H9 (cell line): ENCODE measurements at regions not wholly inside any gene's neighbourhood (a gene's known extent, or its start where the extent isn't known, plus 50 kb on each side); places are given as distances from the start of the nearest gene placed in this dataset.

Source experiments
- DNase-seq: peaks from one replicate; pipeline ENCODE4 v3.0.0-alpha.2; 2017
- H2AFZ ChIP-seq: one replicate; pipeline ENCODE4 v1.6.1; 2013; ENCODE audit warnings: mild to moderate bottlenecking, low read length, control low read depth, moderate library complexity
- H2AK5ac ChIP-seq: 2 replicates; pipeline ENCODE4 v1.6.1; 2013; ENCODE audit warnings: low read length, control low read depth, mixed read lengths; ENCODE audit not compliant: insufficient read length
- H2BK120ac ChIP-seq: one replicate; pipeline ENCODE4 v1.6.1; 2013; ENCODE audit warnings: low read depth, mild to moderate bottlenecking, low read length, control low read depth, inconsistent platforms; ENCODE audit not compliant: poor library complexity, severe bottlenecking
- H2BK12ac ChIP-seq: 2 replicates; pipeline ENCODE4 v1.6.1; 2013; ENCODE audit warnings: low read length, control low read depth, mixed read lengths, low read depth; ENCODE audit not compliant: insufficient read length
- H2BK15ac ChIP-seq: 2 replicates; pipeline ENCODE4 v1.6.1; 2013; ENCODE audit warnings: low read depth, low read length, control low read depth
- H2BK20ac ChIP-seq: one replicate; pipeline ENCODE4 v1.6.1; 2013; ENCODE audit warnings: low read depth, mild to moderate bottlenecking, low read length, control low read depth, inconsistent platforms; ENCODE audit not compliant: poor library complexity, severe bottlenecking
- H2BK5ac ChIP-seq: 2 replicates; pipeline ENCODE4 v1.6.1; 2013; ENCODE audit warnings: low read length, control low read depth, mixed read lengths; ENCODE audit not compliant: insufficient read length
- H3K14ac ChIP-seq: 2 replicates; pipeline ENCODE4 v1.6.1; 2013; ENCODE audit warnings: low read length, control low read depth; ENCODE audit not compliant: insufficient read depth
- H3K18ac ChIP-seq: 2 replicates; pipeline ENCODE4 v1.6.1; 2013; ENCODE audit warnings: low read depth, mild to moderate bottlenecking, mixed read lengths, low read length, control low read depth; ENCODE audit not compliant: insufficient read length
- H3K23ac ChIP-seq: 2 replicates; pipeline ENCODE4 v1.6.1; 2013; ENCODE audit warnings: low read length, control low read depth, mixed read lengths, low read depth; ENCODE audit not compliant: insufficient read length
- H3K23me2 ChIP-seq: 2 replicates; pipeline ENCODE4 v1.6.1; 2013; ENCODE audit warnings: low read depth, mild to moderate bottlenecking, mixed read lengths, low read length, control low read depth; ENCODE audit not compliant: insufficient read length, poor library complexity, severe bottlenecking
- H3K27ac ChIP-seq: 2 replicates; pipeline ENCODE4 v1.5.1; 2013; ENCODE audit warnings: low read length, control low read depth, mixed read lengths, low read depth; ENCODE audit not compliant: insufficient read length
- H3K27me3 ChIP-seq: 2 replicates; pipeline ENCODE4 v1.6.1; 2013; ENCODE audit warnings: low read length, control low read depth, inconsistent platforms; ENCODE audit not compliant: insufficient read depth
- H3K4ac ChIP-seq: 2 replicates; pipeline ENCODE4 v1.6.1; 2013; ENCODE audit warnings: low read depth, mild to moderate bottlenecking, control low read depth, inconsistent platforms, low read length, moderate library complexity
- H3K4me1 ChIP-seq: 2 replicates; pipeline ENCODE4 v1.6.1; 2013; ENCODE audit warnings: low read length, control low read depth, inconsistent platforms; ENCODE audit not compliant: insufficient read depth
- H3K4me2 ChIP-seq: 2 replicates; pipeline ENCODE4 v1.6.1; 2013; ENCODE audit warnings: low read length, control low read depth, mixed read lengths; ENCODE audit not compliant: insufficient read length, insufficient read depth
- H3K56ac ChIP-seq: 2 replicates; pipeline ENCODE4 v1.6.1; 2013; ENCODE audit warnings: low read depth, mild to moderate bottlenecking, mixed read lengths, low read length, control low read depth; ENCODE audit not compliant: insufficient read length
- H3K79me1 ChIP-seq: 2 replicates; pipeline ENCODE4 v1.6.1; 2013; ENCODE audit warnings: low read depth, mild to moderate bottlenecking, moderate library complexity, low read length, control low read depth, inconsistent platforms; ENCODE audit not compliant: insufficient read depth, poor library complexity, severe bottlenecking
- H3K79me2 ChIP-seq: 2 replicates; pipeline ENCODE4 v1.6.1; 2013; ENCODE audit warnings: low read length, control low read depth, inconsistent platforms; ENCODE audit not compliant: insufficient read depth
- H3K9ac ChIP-seq: 2 replicates; pipeline ENCODE4 v1.6.1; 2013; ENCODE audit warnings: low read length, control low read depth, mixed read lengths; ENCODE audit not compliant: insufficient read length; ENCODE audit errors: extremely low read depth
- H3K9me3 ChIP-seq: one replicate; pipeline ENCODE4 v1.6.1; 2013; ENCODE audit warnings: low read depth, low read length, inconsistent platforms; ENCODE audit not compliant: control insufficient read depth
- H3T11ph ChIP-seq: one replicate; pipeline ENCODE4 v1.6.1; 2013; ENCODE audit warnings: mild to moderate bottlenecking, low read length, control low read depth, inconsistent platforms
- H4K20me1 ChIP-seq: one replicate; pipeline ENCODE4 v1.6.1; 2013; ENCODE audit not compliant: control insufficient read depth, insufficient read length, insufficient read depth
- H4K5ac ChIP-seq: 2 replicates; pipeline ENCODE4 v1.6.1; 2013; ENCODE audit warnings: low read depth, mild to moderate bottlenecking, mixed read lengths, low read length, control low read depth; ENCODE audit not compliant: insufficient read length
- H4K8ac ChIP-seq: replicated peaks from 2 replicates; pipeline ENCODE4 v1.6.1; 2013; ENCODE audit warnings: low read length, control low read depth, mixed read lengths, low read depth; ENCODE audit not compliant: insufficient read length
- H4K91ac ChIP-seq: 2 replicates; pipeline ENCODE4 v1.6.1; 2013; ENCODE audit warnings: low read depth, mild to moderate bottlenecking, moderate library complexity, mixed read lengths, low read length, control low read depth; ENCODE audit not compliant: insufficient read length
- H3K27ac Mint-ChIP-seq, 3 experiments: 2 replicates in 2 of 3; 3 replicates in 1 of 3; pipeline ENCODE4 v1.8.0; 2020 to 2021; ENCODE audit warnings: mixed read lengths in 3 of 3, mild to moderate bottlenecking in 1 of 3, moderate library complexity in 1 of 3
- H3K27me3 Mint-ChIP-seq: 2 replicates; pipeline ENCODE4 v1.8.0; 2021; ENCODE audit warnings: low read depth, mild to moderate bottlenecking, moderate library complexity, mixed read lengths
- H3K36me3 Mint-ChIP-seq, 3 experiments: 2 replicates in 2 of 3; 3 replicates in 1 of 3; pipeline ENCODE4 v1.8.0; 2020 to 2021; ENCODE audit warnings: low read depth in 3 of 3, mixed read lengths in 3 of 3; ENCODE audit not compliant: insufficient read depth in 1 of 3
- H3K4me1 Mint-ChIP-seq, 2 experiments: 2 replicates each; pipeline ENCODE4 v1.8.0; 2020; ENCODE audit warnings: mixed read lengths in 2 of 2
- H3K4me3 Mint-ChIP-seq, 2 experiments: 2 replicates in 1 of 2; 3 replicates in 1 of 2; pipeline ENCODE4 v1.8.0; 2020 to 2021; ENCODE audit warnings: mild to moderate bottlenecking in 2 of 2, mixed read lengths in 2 of 2, moderate library complexity in 1 of 2
- H3K9me3 Mint-ChIP-seq, 2 experiments: 2 replicates in 1 of 2; 3 replicates in 1 of 2; pipeline ENCODE4 v1.8.0; 2020; ENCODE audit warnings: mild to moderate bottlenecking in 2 of 2, mixed read lengths in 2 of 2, moderate library complexity in 1 of 2
- CTCF ChIP-seq: fragments of 200-600 bp; sonication (generic); conservative IDR thresholded peaks from 3 replicates; pipeline ENCODE4 v1.8.0; 2021; ENCODE audit warnings: antibody characterized with exemption, mild to moderate bottlenecking
- WGBS: extraction: QIAGEN DNeasy Blood & Tissue Kit; methylation state at CpG from one replicate; pipeline ENCODE4 v1.1.7; 2013; ENCODE audit warnings: missing lambda C conversion rate, low lambda C conversion rate, mixed read lengths; ENCODE audit not compliant: insufficient read length; ENCODE audit errors: extremely low coverage; 5-methylcytosine and 5-hydroxymethylcytosine counted together

- Mint-ChIP-seq H3K9me3 (peaks cover 0 to 3% of the 10 kb centered on the region in 2 experiments; a peak in 1 of 5 replicates), H3K27ac (no peak overlapping the region), H3K4me3 (no peak overlapping the region), H3K27me3 (no peaks in the 10 kb centered on the region), H3K36me3 (no peaks in the 10 kb centered on the region), H3K4me1 (no peaks in the 10 kb centered on the region)
- Histone ChIP-seq H4K91ac (no peak overlapping the region), H2BK120ac (no peak overlapping the region), H3K9me3 (no peaks in the 10 kb centered on the region), H4K5ac (no peak overlapping the region), H3K9ac (no peak overlapping the region), H2AFZ (no peak overlapping the region), H2BK20ac (no peak overlapping the region), H3K79me2 (no peaks in the 10 kb centered on the region), H3K4ac (no peak overlapping the region), H3K79me1 (no peaks in the 10 kb centered on the region), H3K23me2 (no peaks in the 10 kb centered on the region), H4K8ac (no peak overlapping the region), H3K18ac (no peak overlapping the region), H3K27me3 (no peaks in the 10 kb centered on the region), H3K4me2 (no peak overlapping the region), H3T11ph (no peak overlapping the region), H3K14ac (no peak overlapping the region), H3K4me1 (no peaks in the 10 kb centered on the region), H3K23ac (no peak overlapping the region), H2BK15ac (no peak overlapping the region), H4K20me1 (no peaks in the 10 kb centered on the region), H3K56ac (no peak overlapping the region), H2BK12ac (no peak overlapping the region), H2AK5ac (no peak overlapping the region), H3K27ac (no peak overlapping the region), H2BK5ac (no peak overlapping the region)
- DNase-seq = no peak
- no peak for TF ChIP-seq CTCF
- WGBS = no CpG with 5 or more reads among the region's 2 CpGs
Measured at GRCh38 chr4:114263233-114263632, 283.8 kb upstream of the ARSJ start.
